HepG2 (cell line): ENCODE measurements at regions not wholly inside any gene's neighbourhood (a gene's known extent, or its start where the extent isn't known, plus 50 kb on each side); places are given as distances from the start of the nearest gene placed in this dataset.
A peak's percentile ranks its signal among the peaks of the same experiment; 100 is the strongest.

Source experiments
- ATAC-seq: fragments of 200-7000 bp; cut with Tn5 transposase; 3 replicates; pipeline ENCODE4 v1.9.1; 2020; ENCODE audit warnings: mild to moderate bottlenecking, moderate library complexity
- BruUV-seq: library from RNA; stranded (reverse); fragments of 400-500 nt; replicated peaks from 2 replicates; lab custom pipeline; 2021; lab: Mats Ljungman, UMichigan
- CTCF ChIA-PET: fragments of 300-600 bp; formaldehyde crosslinking; extraction: SDS; loops from one replicate; lab custom pipeline; 2021; ENCODE audit warnings: low total read pairs, inconsistent platforms, low intra/inter-chr PET ratio; lab: Yijun Ruan, JAX
- POLR2A ChIA-PET: fragments of 350-600 bp; sonication (Branson Sonifier 250); formaldehyde crosslinking; loops from one replicate; lab custom pipeline; 2020; ENCODE audit warnings: antibody characterized with exemption, inconsistent platforms; lab: Yijun Ruan, JAX
- DNase-seq: peaks from one replicate; pipeline ENCODE4 v3.0.0-alpha.2; 2015; ENCODE audit warnings: low spot score
- FAIRE-seq: peaks from 3 replicates; lab custom pipeline; 2011; peaks lifted over from hg19 to GRCh38; lab: Jason Lieb, UNC
- H2AFZ ChIP-seq: one replicate; pipeline ENCODE4 v1.6.1; 2011; ENCODE audit warnings: low read length, inconsistent platforms
- H3K27ac ChIP-seq: fragments of 300-600 bp; 3 replicates; pipeline ENCODE4 v1.8.0; 2011; ENCODE audit warnings: mixed run types, mild to moderate bottlenecking, mixed read lengths, low read length, inconsistent platforms; ENCODE audit not compliant: insufficient read depth; ENCODE audit errors: extremely low read length
- H3K27me3 ChIP-seq, 2 experiments: fragments of 200-600 bp in 1 of 2; 2 replicates in 1 of 2; 3 replicates in 1 of 2; pipeline versions ENCODE4 v1.6.0 to v1.8.0; 2011; ENCODE audit warnings: low read length in 2 of 2, mild to moderate bottlenecking in 2 of 2, moderate library complexity in 2 of 2, inconsistent platforms in 1 of 2; ENCODE audit not compliant: insufficient read depth in 2 of 2, control insufficient read depth in 1 of 2
- H3K36me3 ChIP-seq, 2 experiments: fragments of 200-600 bp in 1 of 2; replicated peaks in 1 of 2; 2 replicates in 1 of 2; 3 replicates in 1 of 2; pipeline versions ENCODE4 v1.5.1 to v1.8.0; 2011; ENCODE audit warnings: low read length in 2 of 2, inconsistent platforms in 1 of 2; ENCODE audit not compliant: insufficient read depth in 2 of 2, control insufficient read depth in 1 of 2
- H3K4me1 ChIP-seq: 2 replicates; pipeline ENCODE4 v1.5.1; 2012; ENCODE audit warnings: low read length, inconsistent platforms; ENCODE audit not compliant: insufficient read depth
- H3K4me2 ChIP-seq: 2 replicates; pipeline ENCODE4 v1.6.0; 2011; ENCODE audit warnings: low read depth, low read length, inconsistent platforms
- H3K4me3 ChIP-seq, 3 experiments: fragments of 200-600 bp in 1 of 3; sonication (generic), shearing (Covaris generic) in 1 of 3; replicated peaks in 1 of 3; 2 replicates each; pipeline ENCODE4 v1.5.1; 2011 to 2016; ENCODE audit warnings: low read length in 3 of 3, inconsistent platforms in 2 of 3, low read depth in 2 of 3, mild to moderate bottlenecking in 2 of 3, control low read depth in 1 of 3, mixed read lengths in 1 of 3; ENCODE audit not compliant: insufficient read depth in 1 of 3
- H3K79me2 ChIP-seq: one replicate; pipeline ENCODE4 v1.6.1; 2011; ENCODE audit warnings: low read length, inconsistent platforms; ENCODE audit not compliant: insufficient read depth
- H3K9ac ChIP-seq: 2 replicates; pipeline ENCODE4 v1.6.0; 2011; ENCODE audit warnings: mild to moderate bottlenecking, low read depth, low read length, inconsistent platforms; ENCODE audit not compliant: insufficient read depth
- H3K9me3 ChIP-seq: 2 replicates; pipeline ENCODE4 v1.5.1; 2012; ENCODE audit warnings: mild to moderate bottlenecking, low read length
- H4K20me1 ChIP-seq: 2 replicates; pipeline ENCODE4 v1.6.0; 2011; ENCODE audit warnings: inconsistent platforms, mild to moderate bottlenecking, low read length, moderate library complexity; ENCODE audit not compliant: insufficient read depth
- BHLHE40 ChIP-seq: IDR thresholded peaks from 2 replicates; pipeline ENCODE4 v1.6.1; 2011; ENCODE audit warnings: low read length, improper control_type of control experiment
- CEBPB ChIP-seq: IDR thresholded peaks from 2 replicates; pipeline ENCODE4 v1.6.1; 2011; ENCODE audit warnings: low read depth, low read length, improper control_type of control experiment, borderline replicate concordance
- ELF3 ChIP-seq: IDR thresholded peaks from 2 replicates; pipeline ENCODE4 v1.6.1; 2016; ENCODE audit warnings: missing genetic modification reagents, missing compliant biosample characterization
- KLF6 ChIP-seq: IDR thresholded peaks from 2 replicates; pipeline ENCODE4 v1.8.0; 2016; ENCODE audit warnings: missing biosample characterization, missing genetic modification reagents
- SRF ChIP-seq: IDR thresholded peaks from 2 replicates; pipeline ENCODE4 v1.6.1; 2011; ENCODE audit warnings: mild to moderate bottlenecking, low read depth, low read length, moderate library complexity
- SUZ12 ChIP-seq: fragments of 150-350 bp; IDR thresholded peaks from 2 replicates; pipeline ENCODE4 v1.6.1; 2014; ENCODE audit warnings: low read depth, low read length
- ZBTB42 ChIP-seq: sonication (generic); formaldehyde crosslinking; IDR thresholded peaks from 2 replicates; pipeline ENCODE4 v1.5.0; 2020; ENCODE audit warnings: mild to moderate bottlenecking, missing genetic modification reagents
- ZC3H4 ChIP-seq: sonication (generic); formaldehyde crosslinking; IDR thresholded peaks from 2 replicates; pipeline ENCODE4 v1.4.0; 2020; ENCODE audit warnings: missing genetic modification reagents, borderline replicate concordance
- ZFAT ChIP-seq: sonication (generic); formaldehyde crosslinking; conservative IDR thresholded peaks from 2 replicates; pipeline ENCODE4 v1.8.1; 2023; ENCODE audit warnings: missing genetic modification reagents, inconsistent platforms
- ZNF773 ChIP-seq: sonication (generic); formaldehyde crosslinking; IDR thresholded peaks from 2 replicates; pipeline ENCODE4 v1.4.0; 2020; ENCODE audit warnings: missing genetic modification reagents, borderline replicate concordance
- ZXDC ChIP-seq: sonication (generic); formaldehyde crosslinking; IDR thresholded peaks from 2 replicates; pipeline ENCODE4 v1.5.0; 2020; ENCODE audit warnings: mild to moderate bottlenecking, missing genetic modification reagents
- WGBS: methylation state at CpG from one replicate; pipeline ENCODE4 v1.1.6; 2017; ENCODE audit warnings: low lambda C conversion rate; 5-methylcytosine and 5-hydroxymethylcytosine counted together
- in situ Hi-C: cut with HindIII; loops from 2 replicates; pipeline ENCODE4 v1.10.0; 2017; ENCODE audit warnings: low pct_unique_long_range_greater_than_20kb; ENCODE audit not compliant: extremely low pct_ligation_motif_present
- intact Hi-C: fragments of 100-400 bp; cut with micrococcal nuclease; formaldehyde crosslinking; loops from one replicate; pipeline ENCODE4 v1.10.0; 2022; ENCODE audit not compliant: unreplicated experiment

- Histone ChIP-seq H3K36me3 (no peaks in the 10 kb centered on the region), H3K9me3 (no peaks in the 10 kb centered on the region), H2AFZ (no peak overlapping the region), H4K20me1 (no peaks in the 10 kb centered on the region), H3K27ac (no peak overlapping the region), H3K27me3 (no peaks in the 10 kb centered on the region), H3K4me2 (no peak overlapping the region), H3K9ac (no peak overlapping the region), H3K4me1 (no peaks in the 10 kb centered on the region), H3K4me3 (no peak overlapping the region), H3K79me2 (no peaks in the 10 kb centered on the region)
- ChIA-PET POLR2A (no interaction called here), CTCF (no interaction called here)
- 32% methylated on average over 2 of the region's 2 CpGs for WGBS
- in situ Hi-C loops (no loop called here), intact Hi-C loops (no loop called here)
- FAIRE-seq = no peak
- no TSS peak for BruUV-seq
- no peak for ATAC-seq
- no peak for TF ChIP-seq ZFAT (CRISPR knock-in tag)
- TF ChIP-seq CEBPB = peak; percentile 63; the same call in 1 of the 2 replicates
- no peak for DNase-seq
Measured at GRCh38 chr2:163375472-163375871, 360.3 kb downstream of the FIGN start.

GRCh38 chr2:163375070-163375469 lies 360.7 kb downstream of the FIGN start:
- Histone ChIP-seq H4K20me1 (no peaks in the 10 kb centered on the region), H3K4me1 (no peaks in the 10 kb centered on the region), H2AFZ (no peak overlapping the region), H3K79me2 (no peaks in the 10 kb centered on the region), H3K27ac (no peak overlapping the region), H3K9ac (no peak overlapping the region), H3K36me3 (no peaks in the 10 kb centered on the region), H3K4me3 (no peak overlapping the region), H3K4me2 (no peak overlapping the region), H3K27me3 (no peaks in the 10 kb centered on the region), H3K9me3 (no peaks in the 10 kb centered on the region)
- DNase-seq = no peak
- no TSS peak for BruUV-seq
- FAIRE-seq = no peak
- intact Hi-C loops = no loop called here
- CTCF ChIA-PET = no interaction called here
- TF ChIP-seq BHLHE40 = no peak
- no peak for TF ChIP-seq ZC3H4 (CRISPR knock-in tag)
- no peak for TF ChIP-seq SRF
- TF ChIP-seq SUZ12 = no peak
- no peak for TF ChIP-seq ZBTB42 (CRISPR knock-in tag)
- no peak for TF ChIP-seq ZXDC (CRISPR knock-in tag)
- no peak for TF ChIP-seq KLF6 (CRISPR knock-in tag)
- TF ChIP-seq ZNF773 (CRISPR knock-in tag) = no peak
- TF ChIP-seq ELF3 (CRISPR knock-in tag) = no peak
- POLR2A ChIA-PET = no interaction called here
- 8% methylated on average over 2 of the region's 2 CpGs for WGBS
- in situ Hi-C loops = no loop called here
- no peak for ATAC-seq
